Transverse colon (tissue), 4 donors: ENCODE measurements at regions not wholly inside any gene's neighbourhood (a gene's known extent, or its start where the extent isn't known, plus 50 kb on each side); places are given as distances from the start of the nearest gene placed in this dataset.

ENCODE experiments used
- DNase-seq: peaks from one replicate; pipeline ENCODE4 v3.0.0-alpha.2; 2019
- H3K27ac ChIP-seq, 4 donors: fragments of 200-600 bp; sonication (generic); 2 replicates each; pipeline ENCODE4 v1.5.1; 2016 to 2018; ENCODE audit warnings: inconsistent platforms in 4 of 4
- H3K27me3 ChIP-seq: fragments of 200-600 bp; sonication (generic); 2 replicates; pipeline ENCODE4 v1.5.1; 2017; ENCODE audit warnings: inconsistent platforms
- H3K36me3 ChIP-seq, 4 donors: fragments of 200-600 bp; sonication (generic); 2 replicates each; pipeline ENCODE4 v1.5.1; 2017 to 2019; ENCODE audit warnings: inconsistent platforms in 4 of 4
- H3K4me1 ChIP-seq, 4 donors: fragments of 200-600 bp; sonication (generic); 2 replicates each; pipeline ENCODE4 v1.5.1; 2017 to 2020; ENCODE audit warnings: inconsistent platforms in 4 of 4
- H3K4me3 ChIP-seq, 4 donors: fragments of 200-600 bp; sonication (generic); 1 replicate in 1 of 4; 2 replicates in 3 of 4; pipeline versions ENCODE4 v1.5.1 to v1.6.1; 2017 to 2019; ENCODE audit warnings: inconsistent platforms in 4 of 4
- H3K9me3 ChIP-seq, 2 donors: fragments of 200-600 bp; sonication (generic); 2 replicates each; pipeline ENCODE4 v1.5.1; 2017 to 2019; ENCODE audit warnings: inconsistent platforms in 2 of 2
- EP300 ChIP-seq: sonication (generic); formaldehyde crosslinking; IDR thresholded peaks from one replicate; pipeline ENCODE4 v1.6.1; 2017; ENCODE audit warnings: antibody characterized with exemption, low read depth
- POLR2A ChIP-seq: fragments of 450-650 bp; IDR thresholded peaks from one replicate; pipeline ENCODE4 v1.6.1; 2016; ENCODE audit warnings: antibody characterized with exemption, mild to moderate bottlenecking, moderate library complexity
- POLR2AphosphoS5 ChIP-seq, 3 donors: sonication (generic); formaldehyde crosslinking; IDR thresholded peaks; one replicate each; pipeline ENCODE4 v1.6.1; 2016; ENCODE audit warnings: antibody characterized with exemption in 3 of 3
- WGBS, 2 donors: methylation state at CpG; one replicate each; pipeline ENCODE4 v1.1.5; 2018; ENCODE audit warnings: low coverage in 1 of 2; 5-methylcytosine and 5-hydroxymethylcytosine counted together
- in situ Hi-C, 4 donors: fragments of 200-750 bp; cut with MboI; loops; one replicate each; pipeline versions ENCODE4 v1.15.0 to v1.15.1; 2017; ENCODE audit warnings: low sequenced_read_pairs in 3 of 4, low pct_ligation_motif_present in 1 of 4, low pct_unique_long_range_greater_than_20kb in 1 of 4
- intact Hi-C: fragments of 100-400 bp; cut with DNase I; formaldehyde crosslinking; loops from one replicate; pipeline ENCODE4 v1.15.1; 2023; ENCODE audit warnings: low total_unique reads
- TF ChIP-seq, protein P1 (sequence below), 5 experiments: fragments of 200-600 bp in 3 of 5; fragments of 450-650 bp in 2 of 5; sonication (generic) in 3 of 5; IDR thresholded peaks; 1 replicate in 2 of 5; 2 replicates in 3 of 5; pipeline ENCODE4 v1.5.1; 2016 to 2017; ENCODE audit warnings: antibody characterized with exemption in 5 of 5, inconsistent platforms in 3 of 5, mild to moderate bottlenecking in 2 of 5, moderate library complexity in 1 of 5

DNA sequence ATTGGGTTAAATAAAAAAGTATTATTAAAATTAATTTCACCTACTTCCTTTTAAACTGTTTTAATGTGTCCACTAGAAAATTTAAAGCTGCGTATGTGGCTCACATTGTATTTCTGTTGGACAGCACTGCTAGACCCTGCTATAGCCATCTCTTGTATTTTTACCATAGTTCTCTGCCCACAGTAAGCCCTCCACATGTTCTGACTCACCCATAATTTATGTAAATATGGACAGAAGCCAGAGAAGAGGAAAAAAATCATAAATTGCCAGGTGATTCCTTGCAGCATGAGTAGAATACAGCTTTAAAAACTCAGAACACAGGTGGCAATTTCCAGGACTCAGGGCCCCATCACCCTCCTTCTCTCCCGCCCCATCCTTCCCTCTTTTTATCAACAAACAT lies 142.4 kb upstream of the MEX3C start:
- in situ Hi-C loops, result no loop called here

DNA sequence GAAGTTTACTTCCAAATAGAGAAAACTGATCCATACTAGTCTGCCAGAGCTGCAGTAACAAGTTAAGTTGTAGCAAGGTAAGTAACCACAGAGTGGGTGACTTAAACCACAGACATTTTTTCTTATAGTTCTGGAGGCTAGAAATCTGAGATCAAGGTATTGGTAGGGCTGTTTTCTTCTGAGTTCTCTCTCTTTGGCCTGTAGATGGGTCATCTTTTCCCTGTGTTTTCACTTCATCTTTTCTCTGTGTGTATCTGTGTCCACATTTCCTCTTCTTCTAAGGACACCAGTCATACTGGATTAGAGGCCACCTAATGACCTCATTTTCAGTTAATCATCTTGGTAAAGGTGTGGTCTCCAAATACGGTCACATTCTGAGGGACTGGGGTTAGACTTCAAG lies 142.9 kb upstream of the MEX3C start:
- no peaks in the 10 kb centered on the region for H3K27me3 ChIP-seq
- intact Hi-C loops (no loop called here), in situ Hi-C loops (no loop called here)
- no peak for DNase-seq
- no peaks in the 10 kb centered on the region for H3K4me1 ChIP-seq
- no peaks in the 10 kb centered on the region for H3K9me3 ChIP-seq
- H3K36me3 ChIP-seq, result no peaks in the 10 kb centered on the region
- H3K4me3 ChIP-seq, result no peak overlapping the region
- no peak overlapping the region for H3K27ac ChIP-seq
- WGBS, 2 donors, result 40 to 76% methylated on average over 1 of the region's 1 CpG
- TF ChIP-seq EP300, result no peak

More for the DNA sequence above, 142.4 kb upstream of the MEX3C start:
- Histone ChIP-seq H3K4me3 (no peak overlapping the region), H3K9me3 (no peaks in the 10 kb centered on the region), H3K27ac (no peak overlapping the region), H3K27me3 (no peaks in the 10 kb centered on the region), H3K36me3 (no peaks in the 10 kb centered on the region), H3K4me1 (no peaks in the 10 kb centered on the region)
- 53 to 59% methylated on average over 2 of the region's 2 CpGs for WGBS, 2 donors
- DNase-seq, result no peak
- intact Hi-C loops, result no loop called here
- TF ChIP-seq POLR2A (no peak), EP300 (no peak), POLR2AphosphoS5 (IDR thresholded peaks at IDR 0.05) (no peak)
- TF ChIP-seq, protein P1, sequence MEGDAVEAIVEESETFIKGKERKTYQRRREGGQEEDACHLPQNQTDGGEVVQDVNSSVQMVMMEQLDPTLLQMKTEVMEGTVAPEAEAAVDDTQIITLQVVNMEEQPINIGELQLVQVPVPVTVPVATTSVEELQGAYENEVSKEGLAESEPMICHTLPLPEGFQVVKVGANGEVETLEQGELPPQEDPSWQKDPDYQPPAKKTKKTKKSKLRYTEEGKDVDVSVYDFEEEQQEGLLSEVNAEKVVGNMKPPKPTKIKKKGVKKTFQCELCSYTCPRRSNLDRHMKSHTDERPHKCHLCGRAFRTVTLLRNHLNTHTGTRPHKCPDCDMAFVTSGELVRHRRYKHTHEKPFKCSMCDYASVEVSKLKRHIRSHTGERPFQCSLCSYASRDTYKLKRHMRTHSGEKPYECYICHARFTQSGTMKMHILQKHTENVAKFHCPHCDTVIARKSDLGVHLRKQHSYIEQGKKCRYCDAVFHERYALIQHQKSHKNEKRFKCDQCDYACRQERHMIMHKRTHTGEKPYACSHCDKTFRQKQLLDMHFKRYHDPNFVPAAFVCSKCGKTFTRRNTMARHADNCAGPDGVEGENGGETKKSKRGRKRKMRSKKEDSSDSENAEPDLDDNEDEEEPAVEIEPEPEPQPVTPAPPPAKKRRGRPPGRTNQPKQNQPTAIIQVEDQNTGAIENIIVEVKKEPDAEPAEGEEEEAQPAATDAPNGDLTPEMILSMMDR (IDR thresholded peaks at IDR 0.05), result no peak

DNA sequence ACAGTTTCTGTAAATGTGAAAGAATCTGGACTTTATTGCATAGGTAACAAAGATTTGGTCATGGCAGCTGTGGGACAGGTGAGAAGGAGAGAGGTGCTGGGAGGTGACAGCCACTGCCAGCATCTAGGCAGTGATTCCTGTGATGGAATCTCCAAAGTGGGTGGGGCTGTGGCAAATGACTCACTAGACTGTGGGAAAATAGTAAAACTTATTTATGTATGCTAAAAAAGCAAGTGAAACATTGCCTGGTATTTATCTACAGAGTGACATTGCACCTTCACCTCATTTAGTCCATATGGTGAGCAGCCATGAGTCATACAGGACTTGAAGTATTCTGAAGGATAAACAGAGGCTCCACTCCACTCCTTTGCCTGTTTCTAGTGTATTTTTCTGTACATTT lies 145.3 kb upstream of the MEX3C start:
- DNase-seq, result no peak
- Histone ChIP-seq H3K27me3 (no peaks in the 10 kb centered on the region), H3K4me3 (no peak overlapping the region), H3K4me1 (no peaks in the 10 kb centered on the region), H3K9me3 (no peaks in the 10 kb centered on the region), H3K27ac (no peak overlapping the region), H3K36me3 (no peaks in the 10 kb centered on the region)
- in situ Hi-C loops (no loop called here), intact Hi-C loops (no loop called here)
- TF ChIP-seq POLR2AphosphoS5 (IDR thresholded peaks at IDR 0.05), result no peak
- TF ChIP-seq, protein P1 (IDR thresholded peaks at IDR 0.05), result no peak
- TF ChIP-seq POLR2A, result no peak
- TF ChIP-seq EP300, result no peak

DNA sequence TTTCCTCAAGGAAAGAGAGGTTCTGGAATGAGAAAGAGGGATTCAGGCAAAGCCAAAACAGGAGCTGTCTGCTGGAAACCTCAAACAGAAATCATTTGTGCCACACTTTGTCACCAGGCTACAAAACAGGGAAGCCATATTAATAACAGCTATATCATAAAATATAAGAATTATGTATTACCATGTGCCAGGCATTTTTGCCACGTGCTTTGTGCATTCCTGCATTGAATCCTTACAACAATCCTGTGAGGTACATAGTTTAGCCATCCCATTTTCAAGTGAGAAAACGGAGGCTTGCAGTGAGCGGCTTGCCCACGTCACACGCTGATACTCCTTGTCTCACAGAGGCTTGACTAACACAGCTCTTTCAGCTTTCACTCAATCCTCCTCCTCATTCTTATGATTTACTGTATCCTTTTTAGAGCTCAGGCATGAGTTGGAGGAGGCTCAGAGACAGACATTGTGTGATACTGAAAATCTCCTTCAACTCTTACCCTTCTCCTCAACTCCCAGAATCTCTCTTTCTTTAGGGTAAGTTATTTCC lies 148.4 kb upstream of the MEX3C start:
- H3K36me3 ChIP-seq, result no peaks in the 10 kb centered on the region
- no peaks in the 10 kb centered on the region for H3K27me3 ChIP-seq
- H3K4me3 ChIP-seq, result no peak overlapping the region
- DNase-seq, result no peak
- 74 to 83% methylated on average over 5 of the region's 5 CpGs for WGBS, 2 donors
- in situ Hi-C loops (no loop called here), intact Hi-C loops (no loop called here)
- H3K27ac ChIP-seq, result no peak overlapping the region
- no peaks in the 10 kb centered on the region for H3K9me3 ChIP-seq
- no peaks in the 10 kb centered on the region for H3K4me1 ChIP-seq
- no peak for TF ChIP-seq EP300
- no peak for TF ChIP-seq POLR2A
- TF ChIP-seq POLR2AphosphoS5 (IDR thresholded peaks at IDR 0.05), result no peak
- TF ChIP-seq, protein P1 (IDR thresholded peaks at IDR 0.05), result no peak

DNA sequence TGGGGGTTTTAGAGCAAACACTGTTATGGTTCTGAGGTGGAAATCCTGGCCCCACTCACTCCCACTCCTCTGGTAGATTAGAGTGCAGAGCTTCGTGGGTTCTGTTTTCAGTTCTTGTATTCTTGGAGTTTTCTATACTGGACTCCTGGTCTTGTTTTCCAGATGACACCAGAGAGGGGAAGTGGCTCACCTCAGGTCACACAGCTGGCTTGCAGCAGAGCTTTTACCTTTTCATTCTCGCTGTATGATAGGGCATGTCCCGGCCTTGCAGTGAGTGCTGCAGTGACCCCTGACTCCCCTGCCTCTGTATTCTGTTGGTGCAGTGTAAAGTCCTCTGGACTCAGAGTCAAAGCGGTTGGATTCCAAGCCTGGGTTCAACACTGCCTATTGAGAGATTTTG lies 148.9 kb upstream of the MEX3C start:
- intact Hi-C loops (no loop called here), in situ Hi-C loops (no loop called here)
- no peak for TF ChIP-seq POLR2A
- TF ChIP-seq, protein P1 (IDR thresholded peaks at IDR 0.05), result no peak
- TF ChIP-seq EP300, result no peak
- no peak for TF ChIP-seq POLR2AphosphoS5 (IDR thresholded peaks at IDR 0.05)
- no peaks in the 10 kb centered on the region for H3K36me3 ChIP-seq
- H3K4me3 ChIP-seq, result no peak overlapping the region
- no peak overlapping the region for H3K27ac ChIP-seq
- WGBS, 2 donors, result 73 to 100% methylated on average over 1 to 4 of the region's 4 CpGs
- no peaks in the 10 kb centered on the region for H3K9me3 ChIP-seq
- DNase-seq, result no peak
- no peaks in the 10 kb centered on the region for H3K27me3 ChIP-seq
- H3K4me1 ChIP-seq, result no peaks in the 10 kb centered on the region
